ENCODE measurements at regions not wholly inside any gene's neighbourhood (a gene's known extent, or its start where the extent isn't known, plus 50 kb on each side); places are given as distances from the start of the nearest gene placed in this dataset.

DNA sequence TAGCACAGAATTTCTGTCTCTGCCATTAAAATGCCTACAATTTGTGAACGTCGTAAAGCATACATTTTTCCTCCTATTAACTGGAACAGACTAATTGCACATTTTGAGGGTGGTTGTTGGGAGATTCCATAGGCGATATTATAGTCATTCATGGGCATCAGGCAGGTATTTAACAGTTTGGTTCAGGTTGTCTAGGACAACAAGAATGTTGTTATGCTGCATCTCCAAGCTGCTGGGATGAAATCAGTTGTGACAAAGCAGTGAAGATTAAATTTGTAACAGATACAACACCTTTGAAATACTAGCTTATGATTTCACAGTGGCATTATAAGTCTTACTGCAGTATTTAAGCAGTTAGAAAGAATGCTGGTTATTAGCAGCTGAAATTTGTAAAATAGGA is 339.7 kb upstream of the PITX2 start:
- no peak for TF ChIP-seq EZH2 (IDR thresholded peaks at IDR 0.05; ENCODE audit: borderline replicate concordance)
- TF ChIP-seq, protein P1, sequence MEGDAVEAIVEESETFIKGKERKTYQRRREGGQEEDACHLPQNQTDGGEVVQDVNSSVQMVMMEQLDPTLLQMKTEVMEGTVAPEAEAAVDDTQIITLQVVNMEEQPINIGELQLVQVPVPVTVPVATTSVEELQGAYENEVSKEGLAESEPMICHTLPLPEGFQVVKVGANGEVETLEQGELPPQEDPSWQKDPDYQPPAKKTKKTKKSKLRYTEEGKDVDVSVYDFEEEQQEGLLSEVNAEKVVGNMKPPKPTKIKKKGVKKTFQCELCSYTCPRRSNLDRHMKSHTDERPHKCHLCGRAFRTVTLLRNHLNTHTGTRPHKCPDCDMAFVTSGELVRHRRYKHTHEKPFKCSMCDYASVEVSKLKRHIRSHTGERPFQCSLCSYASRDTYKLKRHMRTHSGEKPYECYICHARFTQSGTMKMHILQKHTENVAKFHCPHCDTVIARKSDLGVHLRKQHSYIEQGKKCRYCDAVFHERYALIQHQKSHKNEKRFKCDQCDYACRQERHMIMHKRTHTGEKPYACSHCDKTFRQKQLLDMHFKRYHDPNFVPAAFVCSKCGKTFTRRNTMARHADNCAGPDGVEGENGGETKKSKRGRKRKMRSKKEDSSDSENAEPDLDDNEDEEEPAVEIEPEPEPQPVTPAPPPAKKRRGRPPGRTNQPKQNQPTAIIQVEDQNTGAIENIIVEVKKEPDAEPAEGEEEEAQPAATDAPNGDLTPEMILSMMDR (IDR thresholded peaks at IDR 0.05; ENCODE audit: poor library complexity): no peak
